ENCODE measurements at regions not wholly inside any gene's neighbourhood (a gene's known extent, or its start where the extent isn't known, plus 50 kb on each side); places are given as distances from the start of the nearest gene placed in this dataset.

GRCh38 chr3:106088304-106088703 lies 219.5 kb upstream of the CBLB start:
- no peaks in the 10 kb centered on the region for H3K27me3 Mint-ChIP-seq
- Histone ChIP-seq H3K4me3 (ENCODE audit: control insufficient read depth in 1 of 2, extremely low read depth in 1 of 2, low read length in 1 of 2) (no peak overlapping the region), H3K27me3 (replicated peaks in 1 of 2; ENCODE audit: control insufficient read depth in 2 of 2, extremely low read depth in 1 of 2, insufficient read depth in 2 of 2, low read length in 1 of 2) (no peaks in the 10 kb centered on the region), H3K36me3 (ENCODE audit: control insufficient read depth in 2 of 2, extremely low read depth in 1 of 2, insufficient read depth in 1 of 2, low read length in 1 of 2) (no peaks in the 10 kb centered on the region), H3K9me3 (no peaks in the 10 kb centered on the region), H3K27ac (ENCODE audit: low read length) (no peak overlapping the region), H3K4me1 (ENCODE audit: control insufficient read depth in 1 of 2, extremely low read depth in 1 of 2, insufficient read depth in 2 of 2, low read length in 2 of 2) (no peaks in the 10 kb centered on the region)
- ChIA-PET POLR2A (no interaction called here), CTCF (no interaction called here)
- no peak for DNase-seq
- H3K36me3 Mint-ChIP-seq, result no peaks in the 10 kb centered on the region
- no peaks in the 10 kb centered on the region for H3K9me3 Mint-ChIP-seq
- ATAC-seq (replicated peaks in 1 of 4), result no peak
- H3K4me1 Mint-ChIP-seq, result peaks cover 0 to 3% (median 0%) of the 10 kb centered on the region in 3 donors
- no peak overlapping the region for H3K4me3 Mint-ChIP-seq
- H3K27ac Mint-ChIP-seq, result no peak overlapping the region
- WGBS (ENCODE audit: insufficient coverage), result 82% methylated on average over 1 of the region's 1 CpG

GRCh38 chr3:106088899-106089298 lies 220.1 kb upstream of the CBLB start:
- H3K27ac Mint-ChIP-seq, result no peak overlapping the region
- WGBS (ENCODE audit: insufficient coverage), result no CpG with 5 or more reads among the region's 3 CpGs
- H3K27ac ChIP-seq (ENCODE audit: low read length), result no peak overlapping the region
- H3K36me3 Mint-ChIP-seq, result no peaks in the 10 kb centered on the region
- ATAC-seq (replicated peaks in 1 of 4), result no peak
- H3K4me1 ChIP-seq (ENCODE audit: control insufficient read depth in 1 of 2, extremely low read depth in 1 of 2, insufficient read depth in 2 of 2, low read length in 2 of 2), result no peaks in the 10 kb centered on the region
- ChIA-PET CTCF (interaction anchor here in 1 of 2 donors (0.6 kb wide), 1 partner anchor 567 kb away, joined by 3 read pairs; no protein-coding TSS in a partner anchor), POLR2A (no interaction called here)
- H3K4me1 Mint-ChIP-seq, result peaks cover 0 to 3% (median 0%) of the 10 kb centered on the region in 3 donors
- H3K27me3 ChIP-seq (replicated peaks in 1 of 2; ENCODE audit: control insufficient read depth in 2 of 2, extremely low read depth in 1 of 2, insufficient read depth in 2 of 2, low read length in 1 of 2), result no peaks in the 10 kb centered on the region
- no peak overlapping the region for H3K4me3 ChIP-seq (ENCODE audit: control insufficient read depth in 1 of 2, extremely low read depth in 1 of 2, low read length in 1 of 2)
- H3K9me3 ChIP-seq, result no peaks in the 10 kb centered on the region
- DNase-seq, result no peak
- H3K36me3 ChIP-seq (ENCODE audit: control insufficient read depth in 2 of 2, extremely low read depth in 1 of 2, insufficient read depth in 1 of 2, low read length in 1 of 2), result no peaks in the 10 kb centered on the region
- H3K9me3 Mint-ChIP-seq, result no peaks in the 10 kb centered on the region
- no peak overlapping the region for H3K4me3 Mint-ChIP-seq
- no peaks in the 10 kb centered on the region for H3K27me3 Mint-ChIP-seq

DNA sequence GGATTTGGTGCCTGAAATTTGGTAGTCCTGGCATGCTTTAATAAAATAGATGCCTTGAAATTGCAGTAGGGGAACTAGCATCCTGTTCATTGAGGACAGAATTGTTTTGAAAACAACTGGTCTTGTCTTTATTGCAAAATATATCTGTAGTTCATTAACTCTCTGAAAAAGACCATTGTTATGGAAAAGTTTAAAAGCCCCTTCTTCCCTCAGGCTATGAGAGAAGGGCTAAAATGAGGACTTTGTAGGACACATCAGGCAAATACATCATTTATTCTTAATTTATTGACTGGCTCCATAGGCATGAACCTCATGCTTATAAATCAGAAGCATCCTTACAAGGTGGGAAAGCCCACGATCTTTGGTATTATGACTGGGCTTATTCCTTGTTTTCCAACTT lies 221.0 kb upstream of the CBLB start:
- Histone ChIP-seq H3K4me1 (ENCODE audit: control insufficient read depth in 1 of 2, extremely low read depth in 1 of 2, insufficient read depth in 2 of 2, low read length in 2 of 2) (no peaks in the 10 kb centered on the region), H3K27me3 (replicated peaks in 1 of 2; ENCODE audit: control insufficient read depth in 2 of 2, extremely low read depth in 1 of 2, insufficient read depth in 2 of 2, low read length in 1 of 2) (no peaks in the 10 kb centered on the region), H3K9me3 (no peaks in the 10 kb centered on the region), H3K4me3 (ENCODE audit: control insufficient read depth in 1 of 2, extremely low read depth in 1 of 2, low read length in 1 of 2) (no peak overlapping the region), H3K36me3 (ENCODE audit: control insufficient read depth in 2 of 2, extremely low read depth in 1 of 2, insufficient read depth in 1 of 2, low read length in 1 of 2) (no peaks in the 10 kb centered on the region), H3K27ac (ENCODE audit: low read length) (no peak overlapping the region)
- H3K27me3 Mint-ChIP-seq, result no peaks in the 10 kb centered on the region
- no peak overlapping the region for H3K27ac Mint-ChIP-seq
- no peak overlapping the region for H3K4me3 Mint-ChIP-seq
- WGBS (ENCODE audit: insufficient coverage), result no CpG with 5 or more reads among the region's 1 CpG
- no peaks in the 10 kb centered on the region for H3K9me3 Mint-ChIP-seq
- POLR2A ChIA-PET, result interaction anchor here in 1 of 2 donors (0.7 kb wide), 1 partner anchor 1725 kb away, joined by 3 read pairs; no protein-coding TSS in a partner anchor
- no peak for DNase-seq
- ATAC-seq (replicated peaks in 1 of 4), result no peak
- CTCF ChIA-PET, result no interaction called here
- peaks cover 0 to 5% (median 0%) of the 10 kb centered on the region in 3 donors for H3K4me1 Mint-ChIP-seq
- no peaks in the 10 kb centered on the region for H3K36me3 Mint-ChIP-seq

DNA sequence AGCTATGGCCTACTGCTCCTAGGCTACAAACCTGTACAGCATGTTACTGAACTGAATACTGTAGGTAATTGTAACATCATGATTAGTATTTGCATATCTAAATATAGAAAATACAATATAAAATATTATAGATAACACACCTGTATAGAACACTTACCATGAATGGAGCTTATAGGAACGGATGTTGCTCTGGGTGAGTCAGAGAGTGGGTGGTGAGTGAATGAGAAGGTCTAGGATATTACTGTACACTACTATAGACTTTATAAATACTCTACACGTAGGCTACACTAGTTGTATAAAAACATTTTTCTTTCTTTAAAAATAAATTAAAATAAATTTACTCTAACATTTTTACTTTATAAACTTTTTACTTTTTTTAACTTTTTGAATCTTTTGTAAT lies 224.0 kb upstream of the CBLB start:
- no peak overlapping the region for H3K4me3 ChIP-seq (ENCODE audit: control insufficient read depth in 1 of 2, extremely low read depth in 1 of 2, low read length in 1 of 2)
- H3K36me3 ChIP-seq (ENCODE audit: control insufficient read depth in 2 of 2, extremely low read depth in 1 of 2, insufficient read depth in 1 of 2, low read length in 1 of 2), result no peaks in the 10 kb centered on the region
- Mint-ChIP-seq H3K4me3 (no peak overlapping the region), H3K4me1 (peaks cover 0 to 5% (median 0%) of the 10 kb centered on the region in 3 donors), H3K36me3 (no peaks in the 10 kb centered on the region), H3K27ac (no peak overlapping the region), H3K9me3 (no peaks in the 10 kb centered on the region), H3K27me3 (no peaks in the 10 kb centered on the region)
- H3K9me3 ChIP-seq, result no peaks in the 10 kb centered on the region
- H3K27ac ChIP-seq (ENCODE audit: low read length), result no peak overlapping the region
- H3K27me3 ChIP-seq (replicated peaks in 1 of 2; ENCODE audit: control insufficient read depth in 2 of 2, extremely low read depth in 1 of 2, insufficient read depth in 2 of 2, low read length in 1 of 2), result no peaks in the 10 kb centered on the region
- no peak for DNase-seq
- WGBS (ENCODE audit: insufficient coverage), result no CpG with 5 or more reads among the region's 2 CpGs
- ATAC-seq (replicated peaks in 1 of 4), result no peak
- CTCF ChIA-PET, result no interaction called here
- POLR2A ChIA-PET, result no interaction called here
- no peaks in the 10 kb centered on the region for H3K4me1 ChIP-seq (ENCODE audit: control insufficient read depth in 1 of 2, extremely low read depth in 1 of 2, insufficient read depth in 2 of 2, low read length in 2 of 2)

- H3K4me1 Mint-ChIP-seq, result peaks cover 0 to 5% (median 0%) of the 10 kb centered on the region in 3 donors
- H3K9me3 ChIP-seq, result no peaks in the 10 kb centered on the region
- no peaks in the 10 kb centered on the region for H3K4me1 ChIP-seq (ENCODE audit: control insufficient read depth in 1 of 2, extremely low read depth in 1 of 2, insufficient read depth in 2 of 2, low read length in 2 of 2)
- no peaks in the 10 kb centered on the region for H3K27me3 ChIP-seq (replicated peaks in 1 of 2; ENCODE audit: control insufficient read depth in 2 of 2, extremely low read depth in 1 of 2, insufficient read depth in 2 of 2, low read length in 1 of 2)
- H3K9me3 Mint-ChIP-seq, result peaks cover 0 to under 1% (median 0%) of the 10 kb centered on the region in 3 donors
- no peaks in the 10 kb centered on the region for H3K36me3 ChIP-seq (ENCODE audit: control insufficient read depth in 2 of 2, extremely low read depth in 1 of 2, insufficient read depth in 1 of 2, low read length in 1 of 2)
- H3K36me3 Mint-ChIP-seq, result no peaks in the 10 kb centered on the region
- no peak overlapping the region for H3K4me3 Mint-ChIP-seq
- no peak overlapping the region for H3K4me3 ChIP-seq (ENCODE audit: control insufficient read depth in 1 of 2, extremely low read depth in 1 of 2, low read length in 1 of 2)
- no peak overlapping the region for H3K27ac ChIP-seq (ENCODE audit: low read length)
- ChIA-PET POLR2A (no interaction called here), CTCF (no interaction called here)
- no peak overlapping the region for H3K27ac Mint-ChIP-seq
- no peak for DNase-seq
- no CpG with 5 or more reads among the region's 3 CpGs for WGBS (ENCODE audit: insufficient coverage)
- no peak for ATAC-seq (replicated peaks in 1 of 4)
- no peaks in the 10 kb centered on the region for H3K27me3 Mint-ChIP-seq
Measured at GRCh38 chr3:106093616-106094015, 224.8 kb upstream of the CBLB start.

DNA sequence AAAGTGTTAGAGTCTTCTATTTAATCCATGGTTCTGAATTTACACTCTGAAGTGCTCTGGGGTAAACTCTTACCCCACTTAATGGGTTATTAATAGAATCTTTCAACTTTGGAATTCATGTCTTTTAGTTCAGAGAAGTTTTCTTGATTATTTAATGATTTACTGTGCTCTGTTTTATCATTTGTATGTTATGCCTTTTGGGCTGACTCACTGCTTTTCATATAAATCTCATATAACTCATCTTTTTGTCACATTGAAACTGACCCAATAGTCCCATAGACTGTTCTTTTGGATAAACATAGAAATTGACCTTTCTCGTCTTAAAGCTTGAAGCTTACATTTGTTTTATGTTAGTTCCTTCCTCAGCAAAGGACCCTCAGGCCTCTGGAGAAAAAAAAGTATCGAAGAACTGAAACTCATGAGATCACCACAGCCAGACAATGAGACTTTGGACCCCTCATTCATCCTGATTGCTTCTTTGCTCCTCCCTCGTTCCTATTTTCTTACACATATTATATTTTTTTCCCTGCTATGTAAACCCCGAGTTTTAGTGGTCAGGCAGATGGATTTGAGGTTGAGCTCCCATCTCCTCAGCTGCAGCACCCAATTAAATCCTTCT lies 229.1 kb upstream of the CBLB start:
- ChIA-PET POLR2A (no interaction called here), CTCF (interaction anchor here in 1 of 2 donors (0.6 kb wide), 1 partner anchor 19 kb away, joined by 3 read pairs; no protein-coding TSS in a partner anchor)
- no peaks in the 10 kb centered on the region for H3K27me3 Mint-ChIP-seq
- no peak overlapping the region for H3K27ac Mint-ChIP-seq
- no peak for ATAC-seq (replicated peaks in 1 of 4)
- no peak for DNase-seq
- peaks cover 0 to 5% (median 0%) of the 10 kb centered on the region in 3 donors for H3K4me1 Mint-ChIP-seq
- H3K4me3 Mint-ChIP-seq, result no peak overlapping the region
- peaks cover 9 to 24% (median 22%) of the 10 kb centered on the region in 3 donors for H3K9me3 Mint-ChIP-seq
- no peaks in the 10 kb centered on the region for H3K9me3 ChIP-seq
- H3K27ac ChIP-seq (ENCODE audit: low read length), result no peak overlapping the region
- H3K36me3 ChIP-seq (ENCODE audit: control insufficient read depth in 2 of 2, extremely low read depth in 1 of 2, insufficient read depth in 1 of 2, low read length in 1 of 2), result no peaks in the 10 kb centered on the region
- WGBS (ENCODE audit: insufficient coverage), result 80% methylated on average over 1 of the region's 4 CpGs
- H3K36me3 Mint-ChIP-seq, result peaks cover 6% of the 10 kb centered on the region
- no peaks in the 10 kb centered on the region for H3K4me1 ChIP-seq (ENCODE audit: control insufficient read depth in 1 of 2, extremely low read depth in 1 of 2, insufficient read depth in 2 of 2, low read length in 2 of 2)
- no peak overlapping the region for H3K4me3 ChIP-seq (ENCODE audit: control insufficient read depth in 1 of 2, extremely low read depth in 1 of 2, low read length in 1 of 2)
- no peaks in the 10 kb centered on the region for H3K27me3 ChIP-seq (replicated peaks in 1 of 2; ENCODE audit: control insufficient read depth in 2 of 2, extremely low read depth in 1 of 2, insufficient read depth in 2 of 2, low read length in 1 of 2)

GRCh38 chr3:106103383-106103782 lies 234.6 kb upstream of the CBLB start:
- WGBS (ENCODE audit: insufficient coverage), result no CpG with 5 or more reads among the region's 2 CpGs
- H3K4me3 Mint-ChIP-seq, result no peak overlapping the region
- CTCF ChIA-PET, result no interaction called here

More at GRCh38 chr3:106103383-106103782, 234.6 kb upstream of the CBLB start:
- no peaks in the 10 kb centered on the region for H3K4me1 ChIP-seq (ENCODE audit: control insufficient read depth in 1 of 2, extremely low read depth in 1 of 2, insufficient read depth in 2 of 2, low read length in 2 of 2)
- H3K27ac ChIP-seq (ENCODE audit: low read length), result no peak overlapping the region
- no peak for ATAC-seq (replicated peaks in 1 of 4)
- Mint-ChIP-seq H3K36me3 (peaks cover 9% of the 10 kb centered on the region), H3K9me3 (peaks cover 14 to 31% (median 28%) of the 10 kb centered on the region in 3 donors), H3K27ac (no peak overlapping the region), H3K4me1 (peaks cover 0 to 4% (median 0%) of the 10 kb centered on the region in 3 donors), H3K27me3 (no peaks in the 10 kb centered on the region)
- no peaks in the 10 kb centered on the region for H3K9me3 ChIP-seq
- POLR2A ChIA-PET, result no interaction called here
- DNase-seq, result no peak
- no peak overlapping the region for H3K4me3 ChIP-seq (ENCODE audit: control insufficient read depth in 1 of 2, extremely low read depth in 1 of 2, low read length in 1 of 2)
- no peaks in the 10 kb centered on the region for H3K36me3 ChIP-seq (ENCODE audit: control insufficient read depth in 2 of 2, extremely low read depth in 1 of 2, insufficient read depth in 1 of 2, low read length in 1 of 2)
- peaks cover 0 to 2% of the 10 kb centered on the region in 2 experiments for H3K27me3 ChIP-seq (replicated peaks in 1 of 2; ENCODE audit: control insufficient read depth in 2 of 2, extremely low read depth in 1 of 2, insufficient read depth in 2 of 2, low read length in 1 of 2)
